Activated T-cell treated with anti-CD3 and anti-CD28 coated beads for 48 hours (primary cell): ENCODE measurements at regions not wholly inside any gene's neighbourhood (a gene's known extent, or its start where the extent isn't known, plus 50 kb on each side); places are given as distances from the start of the nearest gene placed in this dataset.

ENCODE experiments used
- DNase-seq: peaks from one replicate; pipeline ENCODE4 v3.0.0-alpha.2; 2020; ENCODE audit warnings: low read depth

DNA sequence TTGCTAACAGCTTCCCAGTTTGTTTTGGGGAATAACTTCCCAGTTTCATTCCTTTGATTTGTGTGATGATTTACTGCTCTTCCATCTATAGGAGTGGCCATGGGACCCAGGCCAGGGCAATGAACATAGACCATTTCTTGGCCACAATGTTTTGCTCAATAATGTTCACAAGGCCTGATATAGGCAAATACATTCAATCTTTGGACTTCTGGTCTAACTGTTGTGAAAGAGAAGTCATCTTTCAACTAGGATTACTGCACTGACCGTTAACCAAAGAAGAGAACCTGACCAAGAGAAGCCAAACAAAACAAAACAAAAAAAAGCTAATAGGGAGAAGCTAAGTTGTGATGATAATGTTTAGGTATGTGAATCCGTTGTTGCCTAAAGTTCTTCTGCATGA is 221.8 kb upstream of the SUCLG2 start:
- no peak for DNase-seq

DNA sequence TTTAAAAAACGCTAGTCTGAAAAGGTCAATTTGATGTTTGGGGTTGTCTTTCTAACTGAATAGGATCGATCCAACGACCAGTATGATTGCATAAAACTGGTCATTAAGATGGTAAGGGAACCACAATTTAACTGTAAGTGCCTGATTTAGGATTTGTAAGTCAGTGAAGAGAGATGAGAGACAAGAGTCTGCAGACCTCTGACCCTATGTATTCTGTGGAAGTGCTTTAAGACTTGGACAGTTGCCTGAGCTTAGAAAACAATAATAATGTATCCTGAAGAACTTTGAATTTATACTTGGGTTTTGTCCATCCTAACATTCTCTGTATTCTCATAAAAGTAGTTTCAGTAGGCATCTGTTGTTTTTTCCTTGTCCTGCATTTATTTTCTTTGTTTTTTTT is 221.4 kb upstream of the SUCLG2 start:
- no peak for DNase-seq

- DNase-seq = no peak
Measured at GRCh38 chr3:67875338-67875737, 220.9 kb upstream of the SUCLG2 start.

DNA sequence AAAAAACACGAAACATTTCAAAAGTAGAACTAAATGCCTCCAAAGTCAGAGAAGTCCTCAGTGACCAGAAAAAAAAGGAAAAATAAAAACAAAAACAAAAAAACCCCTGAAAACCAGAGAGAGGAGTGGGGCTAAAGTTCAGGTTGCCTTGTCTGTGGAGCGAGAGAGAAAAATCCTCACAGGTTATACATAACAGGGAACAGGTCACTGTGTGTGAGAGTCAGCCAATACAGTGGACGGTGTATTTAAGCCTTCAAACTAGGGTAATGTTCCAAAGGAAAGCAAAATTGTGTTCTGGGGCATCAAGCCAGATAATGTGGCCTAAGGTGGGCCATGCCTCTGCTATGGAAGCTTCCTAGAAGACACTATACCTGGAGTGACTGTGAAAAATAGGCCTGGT is 216.1 kb upstream of the SUCLG2 start:
- DNase-seq = no peak

DNA sequence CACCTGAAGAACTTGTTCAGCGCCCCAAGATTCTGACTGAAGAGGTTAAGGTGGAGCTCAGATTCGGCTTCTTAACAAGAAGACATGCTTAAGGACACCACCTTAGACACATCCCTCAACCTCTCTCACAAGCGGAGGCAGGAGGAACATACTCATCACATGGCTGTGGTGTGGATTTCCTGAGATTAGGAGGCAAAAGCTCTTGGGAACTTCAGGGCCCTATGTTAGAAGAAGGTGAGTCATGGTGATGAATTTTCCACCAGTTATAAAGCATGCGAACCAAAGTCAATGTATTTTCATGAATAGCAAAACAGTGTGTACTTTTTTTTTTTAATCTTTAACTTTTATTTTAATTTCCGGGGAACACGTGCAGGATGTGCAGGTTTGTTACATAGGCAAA is 212.2 kb upstream of the SUCLG2 start:
- DNase-seq = no peak

DNA sequence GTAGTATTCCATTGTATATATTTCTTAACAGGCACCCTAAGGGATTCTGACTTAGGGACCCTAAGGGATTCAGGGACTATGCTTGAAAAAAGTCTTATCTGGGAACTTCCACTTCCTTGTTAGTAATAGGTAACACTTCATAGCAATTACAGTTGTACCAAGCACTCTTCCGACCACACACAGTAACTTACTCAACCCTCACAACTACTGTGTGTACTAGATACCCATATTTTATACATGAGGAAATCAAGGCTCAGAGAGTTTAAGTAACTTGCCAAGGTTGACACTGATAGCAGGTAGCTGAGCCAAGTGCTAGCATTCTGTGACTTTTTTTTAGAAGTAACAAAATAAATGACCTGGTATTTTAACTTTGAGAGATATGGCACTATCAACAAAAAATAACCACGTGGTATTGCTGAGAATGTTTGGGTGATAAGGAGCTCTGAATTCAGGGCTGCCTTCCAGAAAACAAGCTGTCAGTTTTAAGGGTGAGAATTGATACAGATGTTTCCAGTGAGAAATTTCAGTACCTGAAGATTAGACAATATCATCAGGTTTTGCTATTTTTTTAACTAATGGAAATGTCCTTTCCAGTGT is 210.3 kb upstream of the SUCLG2 start:
- no peak for DNase-seq

- no peak for DNase-seq
Measured at GRCh38 chr3:67863869-67864268, 209.5 kb upstream of the SUCLG2 start.

DNA sequence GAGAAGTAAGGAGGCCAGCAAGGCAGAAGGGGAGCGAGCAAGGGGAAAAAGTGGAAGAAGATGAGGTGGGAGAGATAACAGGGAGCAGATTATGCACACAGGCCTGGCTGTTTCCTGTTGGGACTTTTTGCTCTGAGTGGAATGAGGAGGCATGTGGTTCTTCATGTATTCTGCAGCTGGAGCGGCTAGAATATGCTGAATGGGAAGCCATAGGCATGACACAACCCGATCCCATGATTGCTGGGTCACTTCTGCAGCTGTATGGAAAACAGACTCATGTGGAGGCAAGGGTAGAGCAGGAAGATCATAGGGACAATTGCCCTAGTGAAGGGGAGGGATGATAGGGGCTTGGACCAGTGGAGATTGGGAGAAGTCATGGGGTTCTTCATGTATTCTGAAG is 206.0 kb upstream of the SUCLG2 start:
- no peak for DNase-seq

DNA sequence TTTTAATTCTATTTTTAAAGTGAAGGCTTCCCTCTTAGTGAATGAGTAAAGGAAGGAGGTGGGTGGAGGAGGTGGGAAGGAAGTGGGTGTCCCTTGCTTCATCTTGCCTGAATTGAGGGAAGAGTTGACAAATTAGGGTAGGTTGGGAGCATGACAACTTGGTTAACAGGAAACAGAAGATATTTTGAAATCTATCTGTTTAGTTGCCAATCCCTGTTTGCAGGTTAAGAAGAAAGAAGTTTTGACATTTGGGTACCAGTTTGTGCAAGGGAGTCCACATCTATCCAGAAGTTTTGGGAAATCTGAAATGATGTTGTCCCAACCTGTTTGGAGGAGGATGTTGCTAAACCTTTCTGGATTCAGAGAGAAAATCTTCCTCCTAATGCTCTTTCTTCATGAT is 204.1 kb upstream of the SUCLG2 start:
- no peak for DNase-seq

DNA sequence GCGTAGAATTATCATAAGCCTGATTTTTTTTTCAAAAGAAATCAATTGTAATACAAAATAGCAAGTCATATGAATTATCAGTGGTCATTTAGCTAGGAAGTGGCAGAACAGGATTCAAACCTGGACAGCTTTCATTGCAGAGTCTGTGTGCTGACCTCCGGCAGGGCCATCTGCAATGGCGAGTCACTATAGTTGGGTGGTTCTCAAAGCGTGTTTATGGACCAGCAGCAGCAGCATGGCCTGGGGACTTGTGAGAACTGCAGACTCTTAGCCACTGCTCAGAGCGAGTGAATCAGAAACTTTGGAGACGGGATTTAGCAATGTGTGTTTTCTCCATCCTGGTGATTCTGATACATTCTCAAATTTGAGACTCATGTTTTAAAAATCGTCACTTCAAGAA is 202.3 kb upstream of the SUCLG2 start:
- no peak for DNase-seq

- DNase-seq = no peak
Measured at GRCh38 chr3:67854663-67855062, 200.3 kb upstream of the SUCLG2 start.

GRCh38 chr3:67853520-67853919 is 199.1 kb upstream of the SUCLG2 start:
- no peak for DNase-seq

DNA sequence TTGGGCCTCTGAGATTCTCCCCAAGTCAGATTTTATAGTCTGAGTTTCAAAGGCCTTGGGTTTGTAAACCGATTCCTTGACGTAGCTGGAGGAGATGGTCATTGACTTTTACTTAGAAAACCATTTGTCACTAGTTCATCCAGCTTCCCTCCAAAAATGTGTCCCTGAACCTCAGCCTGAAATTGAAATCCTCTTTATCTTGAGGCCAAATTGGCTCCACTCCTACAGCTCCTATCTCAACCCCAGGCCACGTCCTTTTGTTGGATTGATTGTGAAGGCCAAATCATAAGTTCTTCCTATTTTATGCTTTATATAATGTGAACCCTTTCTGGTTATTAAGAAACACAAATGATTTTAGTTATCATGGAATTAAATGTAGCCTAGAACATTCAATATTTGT is 193.9 kb upstream of the SUCLG2 start:
- no peak for DNase-seq

DNA sequence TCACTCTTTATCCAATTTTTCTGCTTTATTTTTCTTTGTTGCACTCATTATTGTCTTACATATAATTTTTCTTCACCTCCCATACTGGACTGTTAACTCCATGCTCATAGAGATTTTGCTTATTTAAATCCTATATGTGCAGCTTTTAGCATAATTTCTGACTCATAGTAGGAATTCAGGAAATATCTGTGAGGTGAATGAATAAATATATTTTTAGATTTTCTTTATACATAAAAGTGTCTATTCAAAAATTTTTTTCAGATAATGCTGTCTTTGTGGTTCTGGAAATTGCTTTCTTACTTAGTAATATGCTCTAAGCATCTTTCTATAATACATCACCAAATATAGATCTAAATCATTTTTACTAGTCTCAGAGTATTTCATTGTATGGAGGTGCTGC is 191.8 kb upstream of the SUCLG2 start:
- no peak for DNase-seq

GRCh38 chr3:67832817-67833216 is 178.4 kb upstream of the SUCLG2 start:
- DNase-seq = no peak

- no peak for DNase-seq
Measured at GRCh38 chr3:67831262-67831661, 176.8 kb upstream of the SUCLG2 start.

DNA sequence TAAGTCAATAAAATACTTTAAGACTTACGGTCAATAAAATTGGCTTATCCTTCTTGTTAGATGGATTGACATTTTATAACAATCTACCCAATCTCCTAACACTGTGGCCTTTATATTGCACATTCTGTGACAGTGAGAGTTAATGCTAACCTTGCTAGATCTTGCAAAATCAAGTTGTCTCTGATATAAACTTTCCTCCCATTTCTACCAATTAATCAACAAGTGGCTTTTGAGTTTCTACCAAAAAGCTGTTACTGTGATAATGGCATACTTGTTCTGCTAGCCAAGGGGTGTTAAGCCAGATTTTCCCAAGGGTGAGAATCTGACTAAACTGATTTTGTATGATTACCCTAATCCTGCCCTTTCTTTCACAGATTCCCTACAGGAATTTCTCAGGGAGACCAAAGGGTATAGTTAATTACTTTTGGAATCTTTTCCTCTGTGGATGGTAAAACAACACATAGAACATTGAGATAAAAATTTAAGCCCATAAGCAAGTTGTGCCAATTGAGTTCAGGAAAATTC is 174.1 kb upstream of the SUCLG2 start:
- no peak for DNase-seq

GRCh38 chr3:67821135-67821534 is 166.7 kb upstream of the SUCLG2 start:
- no peak for DNase-seq

DNA sequence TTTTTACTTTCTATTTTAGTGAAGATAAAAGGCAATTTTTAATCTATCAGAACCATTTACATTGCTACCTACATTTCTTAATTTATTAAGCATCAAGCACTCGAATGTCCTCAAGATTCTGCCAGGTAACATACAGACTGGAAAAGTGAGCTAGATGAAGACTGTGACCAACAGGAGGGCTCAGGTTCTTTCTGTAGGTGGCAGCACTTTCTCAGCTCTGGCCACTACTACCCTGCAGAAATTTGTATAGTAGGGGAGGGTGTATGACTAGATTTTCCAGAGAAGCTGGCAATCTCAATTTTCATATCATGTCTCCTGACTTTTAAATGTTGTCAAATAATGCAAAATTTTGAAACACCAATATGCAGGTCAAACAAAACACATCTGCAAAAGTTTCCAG is 165.0 kb upstream of the SUCLG2 start:
- no peak for DNase-seq

DNA sequence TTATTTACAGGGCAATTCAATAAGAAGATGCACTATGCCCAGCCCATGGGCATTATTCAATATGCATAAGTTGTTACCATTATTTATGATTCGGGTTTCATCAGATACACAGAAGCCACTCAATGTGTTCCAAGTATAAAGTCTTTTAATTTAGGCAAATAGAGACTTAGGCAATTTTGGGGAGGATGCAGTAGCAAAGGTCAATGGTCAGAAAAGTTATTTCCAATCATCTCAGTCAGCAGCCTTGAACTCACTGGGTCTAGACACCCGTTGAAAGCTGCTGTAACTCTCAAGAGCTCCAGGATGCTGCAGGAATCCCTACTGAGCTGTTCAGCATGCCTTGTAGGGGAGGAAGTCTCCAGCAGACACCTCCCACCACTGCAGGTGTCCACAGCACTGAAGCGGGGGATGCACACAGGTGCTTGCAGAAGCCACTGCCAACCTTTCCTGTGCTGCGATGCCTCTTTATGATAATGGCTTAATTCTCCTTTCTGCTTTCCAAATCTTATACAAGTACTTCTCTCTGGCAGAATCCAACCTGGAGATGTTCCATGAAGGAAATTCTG is 155.0 kb upstream of the SUCLG2 start:
- no peak for DNase-seq

- no peak for DNase-seq
Measured at GRCh38 chr3:67808906-67809305, 154.5 kb upstream of the SUCLG2 start.

DNA sequence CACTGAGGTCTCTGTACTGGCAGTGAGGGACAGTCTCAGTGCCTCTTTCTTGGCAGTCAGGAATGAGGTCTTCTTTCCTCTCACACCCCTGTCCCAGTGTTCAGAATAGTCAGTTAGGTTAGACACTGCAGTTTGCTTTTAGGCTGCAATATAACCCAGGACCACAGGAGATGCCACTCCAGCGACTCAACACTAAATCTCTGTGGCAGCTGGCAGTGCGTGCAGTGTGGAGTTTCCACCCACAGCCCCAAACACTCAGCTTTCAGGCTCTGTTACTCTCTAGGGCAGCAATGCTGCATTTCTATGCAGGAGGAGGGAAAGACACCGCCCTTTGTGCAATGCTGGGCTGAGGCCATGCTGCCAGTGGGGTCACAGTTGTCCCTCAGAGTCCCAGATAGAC is 150.2 kb upstream of the SUCLG2 start:
- DNase-seq = no peak

DNA sequence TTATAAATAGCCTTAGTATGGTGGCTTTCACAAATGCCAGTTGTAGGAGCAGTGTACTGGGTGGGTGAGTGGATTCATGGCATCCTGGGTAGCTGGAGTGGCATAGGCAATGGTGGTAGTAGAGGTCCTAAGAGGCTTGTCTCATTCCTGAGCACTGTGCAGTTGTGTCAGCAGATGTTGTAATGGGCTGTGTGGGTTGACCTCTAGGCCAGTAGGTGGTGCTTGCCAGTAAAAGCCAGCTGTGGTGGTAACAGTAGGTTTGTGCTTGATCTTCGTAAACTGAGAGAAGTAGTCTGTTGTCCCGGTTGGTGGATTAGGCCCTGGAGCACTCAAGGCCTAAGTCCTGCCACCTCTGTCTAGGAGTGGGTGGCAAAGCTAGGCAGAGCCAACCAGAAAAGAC is 149.7 kb upstream of the SUCLG2 start:
- DNase-seq = no peak

DNA sequence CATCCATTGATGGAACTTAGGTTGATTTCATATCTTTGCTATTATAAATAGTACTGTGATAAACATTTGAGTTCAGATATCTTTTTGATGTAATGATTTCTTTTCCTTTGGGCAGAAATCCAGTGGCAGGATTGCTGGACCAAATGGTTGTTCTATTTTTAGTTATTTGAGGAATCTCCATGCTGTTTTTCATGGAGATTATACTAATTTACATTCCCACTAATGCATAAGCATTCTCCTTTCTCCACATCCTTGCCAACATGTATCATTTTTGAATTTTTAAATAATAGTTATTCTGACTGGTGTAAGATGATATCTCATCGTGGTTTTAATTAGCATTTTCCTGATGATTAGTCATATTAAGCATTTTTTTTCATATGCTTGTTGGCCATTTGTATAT is 144.0 kb upstream of the SUCLG2 start:
- no peak for DNase-seq
